Renal pelvis (tissue), 1 donor: ENCODE measurements at regions not wholly inside any gene's neighbourhood (a gene's known extent, or its start where the extent isn't known, plus 50 kb on each side); places are given as distances from the start of the nearest gene placed in this dataset.

ENCODE experiments used
- DNase-seq: peaks from one replicate; pipeline ENCODE4 v3.0.0-alpha.2; 2013

- DNase-seq = no peak
Observed at GRCh38 chr22:48887394-48888332, 940.0 kb downstream of the BRD1 start.

DNA sequence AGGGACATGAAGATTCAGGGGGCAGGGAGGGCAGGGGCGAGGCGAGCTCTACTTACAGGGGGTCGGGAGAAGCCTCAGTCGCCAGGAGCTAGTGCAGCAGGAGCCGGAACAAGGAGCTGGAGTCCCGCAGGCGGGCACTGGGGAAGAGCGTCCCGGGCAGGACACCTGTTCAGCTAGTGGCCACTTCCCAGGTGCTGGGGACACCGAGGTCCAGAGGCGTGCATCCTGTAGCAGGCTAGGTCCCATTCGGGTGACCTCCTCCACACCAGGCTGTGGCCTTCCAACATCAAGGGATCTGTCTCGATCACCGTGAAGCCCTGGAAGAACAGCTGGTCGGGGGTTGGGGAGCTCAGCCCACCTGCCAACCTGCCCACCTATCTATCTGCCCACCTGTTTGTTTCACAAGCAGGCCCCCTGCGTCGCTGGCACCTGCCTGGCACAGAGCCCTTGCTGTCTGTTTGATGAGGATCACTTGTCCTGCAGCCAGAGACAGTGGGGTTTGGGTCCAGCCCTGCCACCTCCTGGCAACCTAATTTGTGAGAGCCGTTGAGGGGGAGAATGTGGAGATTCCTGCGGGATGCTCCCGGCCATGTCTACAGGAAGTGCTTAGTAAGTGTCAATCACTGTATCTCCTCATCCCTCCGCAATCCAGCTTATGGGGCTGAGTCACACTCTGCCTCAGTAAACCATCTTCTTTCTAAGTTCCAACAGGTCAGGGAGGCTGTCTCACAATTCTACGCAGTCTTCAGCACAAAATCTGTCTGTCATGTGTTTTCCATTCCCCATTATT is 940.9 kb downstream of the BRD1 start:
- no peak for DNase-seq

DNA sequence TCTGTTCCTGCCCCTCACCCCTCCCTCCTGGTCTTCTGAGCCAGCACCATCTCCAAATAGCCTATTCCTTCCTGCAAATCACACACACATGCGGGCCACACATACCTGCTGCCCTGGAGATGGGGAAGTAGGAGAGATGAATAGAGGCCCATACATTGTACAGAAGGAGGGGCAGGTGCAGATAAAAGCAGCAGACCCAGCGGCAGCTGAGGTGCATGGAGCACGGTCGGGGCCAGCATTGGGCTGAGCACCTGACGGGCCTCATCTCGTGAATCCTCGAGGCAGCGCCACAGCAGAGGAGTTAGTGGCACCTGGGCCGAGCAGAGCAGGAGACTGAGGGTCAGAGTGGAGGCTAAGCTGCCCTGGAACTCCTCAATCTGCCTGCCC is 941.8 kb downstream of the BRD1 start:
- no peak for DNase-seq

- no peak for DNase-seq
Observed at GRCh38 chr22:48885271-48885918, 942.3 kb downstream of the BRD1 start.

DNA sequence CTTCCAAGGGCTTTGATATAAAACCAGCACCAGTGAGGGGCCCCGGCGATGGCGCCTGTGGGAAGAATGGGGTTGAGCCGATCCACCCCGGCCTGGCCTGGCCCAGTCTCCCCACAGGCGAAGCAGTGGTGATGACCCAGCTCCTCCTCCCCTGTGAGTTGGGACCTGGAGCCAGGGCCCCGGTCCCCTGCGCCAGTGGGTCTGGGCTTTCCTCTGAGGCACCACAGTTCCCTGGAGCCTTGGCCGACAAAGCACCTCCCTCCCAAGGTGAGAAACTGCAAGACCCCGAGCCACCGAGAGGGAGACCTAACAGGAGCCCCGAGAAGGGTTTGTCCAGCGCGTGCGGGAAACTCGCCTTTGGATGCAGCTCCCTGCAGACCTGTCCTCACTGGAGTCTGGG is 942.9 kb downstream of the BRD1 start:
- no peak for DNase-seq

GRCh38 chr22:48884324-48884723 is 943.3 kb downstream of the BRD1 start:
- no peak for DNase-seq

DNA sequence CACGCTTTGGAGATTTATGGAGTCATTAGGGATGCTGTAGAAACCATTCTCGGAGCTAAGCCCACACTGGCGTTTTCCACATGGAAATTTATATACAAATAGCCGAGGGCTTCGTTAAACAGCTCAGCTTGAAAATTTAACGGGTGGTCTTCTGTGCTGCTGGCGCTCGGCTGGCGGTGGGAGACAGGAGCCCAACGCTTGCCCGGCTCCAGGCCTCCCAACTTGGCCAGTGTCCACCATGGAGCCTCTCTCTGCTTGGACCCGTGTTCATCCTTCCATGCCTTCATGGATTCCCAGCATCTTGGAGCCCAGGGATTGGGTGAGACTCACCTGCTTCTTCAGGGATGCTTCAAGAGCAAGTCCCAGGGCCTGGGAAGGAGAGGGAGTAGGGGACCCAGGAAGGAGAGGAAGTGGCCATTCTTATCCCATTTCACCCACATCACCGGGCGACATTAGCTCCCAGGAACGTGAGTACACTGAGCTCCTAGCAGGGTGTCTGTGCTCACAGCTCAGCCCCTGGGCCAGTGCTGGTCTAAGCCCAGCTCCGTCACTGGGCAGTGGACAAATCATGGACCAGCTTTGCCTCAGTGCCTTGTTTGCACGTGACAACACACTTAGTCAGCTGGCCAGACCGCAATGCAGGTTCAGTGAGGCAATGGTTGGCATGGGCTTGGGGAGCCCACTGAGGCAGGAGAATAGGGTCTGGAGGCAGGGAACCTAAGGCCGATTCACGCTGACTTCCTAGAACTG is 944.3 kb downstream of the BRD1 start:
- DNase-seq = no peak

DNA sequence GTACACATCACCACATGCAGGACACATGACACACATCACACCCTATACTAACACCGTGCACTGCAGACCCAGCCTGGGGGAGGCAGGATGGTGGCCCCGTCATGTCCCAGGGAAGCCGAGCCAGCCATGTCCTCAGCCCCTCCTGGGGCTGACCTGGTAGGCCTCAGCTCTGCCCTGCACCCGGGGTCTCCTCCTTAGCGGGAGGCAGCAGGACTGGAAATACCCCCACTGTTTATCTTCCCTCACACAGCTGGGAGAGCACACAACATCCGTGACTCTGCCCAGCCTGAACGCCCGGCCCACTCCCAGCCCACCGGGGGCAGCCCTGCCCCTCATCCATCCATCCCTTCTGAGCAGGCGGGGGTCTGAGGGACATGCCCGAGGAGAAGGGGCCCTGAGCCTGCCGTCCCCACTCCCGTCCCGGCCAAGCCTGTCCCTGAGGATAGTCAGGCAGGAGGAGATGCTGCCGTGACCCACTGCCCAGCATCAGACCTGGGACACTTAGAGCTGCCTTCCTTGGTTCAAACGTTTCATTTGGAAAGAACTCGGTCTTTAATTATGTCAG is 945.0 kb downstream of the BRD1 start:
- no peak for DNase-seq

DNA sequence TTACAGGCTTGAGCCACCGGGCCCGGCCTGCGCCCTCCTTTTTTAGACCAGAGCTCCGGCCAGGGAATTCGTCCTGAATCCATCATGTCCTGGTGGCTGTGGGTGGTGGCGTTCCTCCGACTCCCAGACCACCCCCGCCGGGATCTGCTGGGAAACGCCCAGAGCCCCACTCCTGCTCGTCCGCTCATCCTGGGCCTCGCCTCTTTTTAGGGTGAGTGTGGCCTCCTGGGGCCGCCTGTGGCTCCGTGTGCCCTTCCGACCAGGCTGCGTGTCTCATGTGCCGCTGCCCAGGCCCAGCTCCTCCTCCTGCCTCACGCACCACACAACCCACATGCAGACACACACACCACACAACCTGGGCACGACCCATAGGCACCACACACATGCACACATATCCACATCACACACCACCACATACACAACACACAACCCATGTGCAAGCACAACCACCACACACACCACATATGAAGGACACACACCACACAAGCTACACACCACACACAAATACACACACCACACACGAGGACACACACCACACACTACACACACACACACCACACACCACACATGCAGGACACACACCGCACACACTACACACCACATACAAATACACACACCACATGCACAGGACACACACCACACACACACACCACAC is 946.2 kb downstream of the BRD1 start:
- no peak for DNase-seq

GRCh38 chr22:48880749-48881148 is 946.9 kb downstream of the BRD1 start:
- no peak for DNase-seq

DNA sequence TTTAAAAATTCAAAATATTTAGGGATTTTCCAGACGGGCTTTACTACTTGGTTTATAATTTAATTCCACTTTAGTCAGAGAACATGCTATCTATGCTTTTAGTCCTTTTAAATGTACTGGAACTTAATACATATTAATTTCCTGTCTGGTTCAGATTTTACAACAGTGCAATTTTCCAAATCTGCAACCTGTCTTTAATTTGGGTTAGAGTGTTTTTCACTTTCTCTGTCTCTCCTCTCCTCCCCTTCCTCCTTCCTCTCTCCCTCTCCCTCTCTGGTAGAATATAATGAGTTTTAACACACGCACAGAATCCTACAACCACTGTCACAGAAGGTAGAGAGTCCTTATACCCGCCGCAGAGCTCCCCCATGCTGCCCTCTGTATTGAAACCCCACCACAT is 950.7 kb downstream of the BRD1 start:
- DNase-seq = no peak

DNA sequence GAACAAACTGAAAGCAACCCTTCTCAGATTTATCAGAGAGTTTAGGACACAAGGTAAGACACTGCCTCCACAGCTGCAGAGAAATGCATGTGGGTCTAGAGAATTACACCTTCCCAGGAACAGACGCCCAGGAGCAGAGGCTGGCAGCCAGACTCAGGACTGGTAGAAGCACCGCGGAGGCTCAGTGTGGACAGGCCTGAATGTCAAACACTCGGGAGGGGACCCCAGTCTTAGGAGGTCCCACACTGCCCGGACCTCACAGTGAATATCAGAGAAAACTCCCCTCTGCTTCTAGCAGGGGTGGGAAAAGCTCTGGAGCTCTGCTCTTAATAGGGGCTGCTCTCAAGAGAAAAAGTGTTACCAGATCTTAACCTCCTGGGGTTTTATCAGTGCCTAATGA is 952.7 kb downstream of the BRD1 start:
- no peak for DNase-seq

- DNase-seq = no peak
Observed at GRCh38 chr22:48873191-48873520, 954.5 kb downstream of the BRD1 start.

- DNase-seq = no peak
Observed at GRCh38 chr22:48872271-48873190, 955.1 kb downstream of the BRD1 start.

- DNase-seq = no peak
Observed at GRCh38 chr22:48871176-48871840, 956.4 kb downstream of the BRD1 start.

DNA sequence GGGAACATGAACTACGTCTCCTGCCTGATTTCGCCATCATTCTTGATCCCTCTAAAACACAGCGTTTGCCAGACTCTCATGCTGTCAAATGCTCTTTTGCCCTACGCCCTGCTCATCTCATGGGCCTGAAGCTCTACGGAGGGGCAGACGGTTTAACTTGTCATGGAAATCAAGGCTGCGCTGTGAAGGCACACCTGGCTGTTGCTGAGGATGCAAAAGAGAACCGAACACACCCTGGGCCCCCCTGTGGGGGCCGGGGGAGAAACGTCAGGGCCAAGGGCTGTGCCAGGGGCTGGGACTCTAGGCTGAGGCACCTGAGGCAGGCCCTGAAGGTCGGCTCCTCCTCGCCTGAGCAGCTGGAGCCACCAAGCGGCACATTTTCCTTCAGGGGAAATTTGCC is 957.2 kb downstream of the BRD1 start:
- DNase-seq = no peak

GRCh38 chr22:48869788-48870187 is 957.9 kb downstream of the BRD1 start:
- DNase-seq = no peak

- DNase-seq = no peak
Observed at GRCh38 chr22:48869161-48869560, 958.5 kb downstream of the BRD1 start.

DNA sequence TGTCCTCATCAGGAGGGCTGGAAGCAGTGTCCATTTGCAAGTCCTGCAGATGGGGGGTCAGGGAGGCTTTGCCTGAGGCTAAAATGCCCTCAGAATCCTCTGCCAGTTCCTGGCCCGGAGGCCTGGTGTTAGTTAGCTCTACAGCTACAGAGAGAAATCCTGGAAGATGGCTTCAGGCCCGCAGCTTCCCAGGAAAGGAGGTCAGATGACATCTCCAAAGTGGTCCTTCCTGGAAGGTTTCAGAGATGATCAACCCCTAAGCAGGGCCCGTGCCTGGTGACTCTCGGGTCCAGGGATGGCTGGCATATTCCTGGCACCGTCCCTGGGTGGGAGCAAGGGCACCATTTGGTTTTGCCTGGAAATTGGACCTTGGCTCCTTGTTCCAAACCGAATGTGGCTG is 959.1 kb downstream of the BRD1 start:
- DNase-seq = no peak
